ENCODE measurements at regions not wholly inside any gene's neighbourhood (a gene's known extent, or its start where the extent isn't known, plus 50 kb on each side); places are given as distances from the start of the nearest gene placed in this dataset.

DNA sequence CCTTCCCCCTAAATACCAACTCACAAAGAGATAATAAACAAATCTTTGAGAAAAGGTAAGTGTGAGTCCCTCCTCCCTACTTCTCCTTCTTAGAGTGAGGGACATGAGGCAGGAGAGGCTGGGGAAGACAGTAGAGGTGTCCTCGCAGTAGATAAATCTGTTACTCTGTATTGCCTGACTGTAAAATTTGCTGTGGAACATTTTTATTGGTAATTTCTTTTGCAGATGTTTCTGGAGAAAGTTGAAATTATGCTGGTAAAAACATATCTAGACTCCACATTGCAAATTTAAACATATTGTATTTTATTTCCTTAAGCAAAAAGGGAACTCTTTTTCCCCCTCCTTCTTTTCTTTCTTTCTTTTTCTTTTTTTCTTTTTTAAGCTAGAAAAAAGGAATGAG, 58.5 kb downstream of the PLCE1 start:
- ATAC-seq: no peak

DNA sequence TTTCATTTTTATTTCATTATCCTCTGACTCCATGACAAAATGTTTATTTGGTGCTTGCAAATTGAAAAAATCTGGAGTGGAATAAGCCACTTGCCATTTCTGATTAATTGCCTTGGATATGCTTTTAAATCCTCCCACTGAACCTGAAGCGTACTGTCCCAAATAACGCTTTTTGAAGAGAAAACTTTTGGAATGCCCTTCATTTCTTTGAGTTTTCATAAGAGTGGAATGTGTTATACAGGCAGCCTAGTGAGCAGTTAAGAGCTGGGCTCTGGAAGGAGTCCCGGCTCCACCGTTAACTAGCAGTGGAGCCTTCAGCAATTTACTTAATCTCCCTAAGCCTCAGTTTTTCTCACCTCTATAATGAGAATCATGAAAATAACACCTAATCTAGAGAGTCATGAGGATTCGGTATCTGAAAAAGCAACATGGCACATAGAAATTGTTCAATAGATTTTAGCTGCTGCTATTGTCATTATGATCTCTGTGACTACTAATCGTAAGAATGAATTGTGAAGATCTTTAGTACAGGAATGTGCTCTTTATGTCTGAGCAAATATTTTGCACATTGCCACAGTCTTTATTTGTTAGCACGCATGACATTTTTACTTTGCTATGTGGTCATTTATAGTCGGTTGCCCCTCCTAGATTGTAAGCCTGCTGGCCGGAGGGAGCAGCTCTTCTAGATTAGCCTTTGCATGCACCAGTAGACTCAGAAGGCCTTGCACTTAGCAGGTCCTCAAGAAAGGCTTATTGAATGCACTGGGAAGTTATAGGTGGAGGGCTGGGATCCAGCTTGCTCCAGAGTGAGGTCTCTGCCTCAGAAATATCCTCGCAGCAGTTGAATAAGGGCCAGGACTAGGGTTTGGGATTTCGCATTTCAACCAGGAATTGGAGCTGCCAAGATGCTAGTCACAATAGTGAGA, 59.4 kb downstream of the PLCE1 start:
- H3K36me3 ChIP-seq: no peaks in the 10 kb centered on the region
- H3K4me1 ChIP-seq: peaks cover 0 to 22% (median 0%) of the 10 kb centered on the region in 9 donors
- DNase-seq: no peak
- WGBS, 2 donors: 79 to 82% methylated on average over 11 of the region's 11 CpGs
- no peak overlapping the region for H3K4me3 ChIP-seq
- no peaks in the 10 kb centered on the region for H3K27me3 ChIP-seq
- no peak overlapping the region for H3K27ac ChIP-seq
- ATAC-seq: no peak
- no peaks in the 10 kb centered on the region for H3K9me3 ChIP-seq
- TF ChIP-seq, protein P1, sequence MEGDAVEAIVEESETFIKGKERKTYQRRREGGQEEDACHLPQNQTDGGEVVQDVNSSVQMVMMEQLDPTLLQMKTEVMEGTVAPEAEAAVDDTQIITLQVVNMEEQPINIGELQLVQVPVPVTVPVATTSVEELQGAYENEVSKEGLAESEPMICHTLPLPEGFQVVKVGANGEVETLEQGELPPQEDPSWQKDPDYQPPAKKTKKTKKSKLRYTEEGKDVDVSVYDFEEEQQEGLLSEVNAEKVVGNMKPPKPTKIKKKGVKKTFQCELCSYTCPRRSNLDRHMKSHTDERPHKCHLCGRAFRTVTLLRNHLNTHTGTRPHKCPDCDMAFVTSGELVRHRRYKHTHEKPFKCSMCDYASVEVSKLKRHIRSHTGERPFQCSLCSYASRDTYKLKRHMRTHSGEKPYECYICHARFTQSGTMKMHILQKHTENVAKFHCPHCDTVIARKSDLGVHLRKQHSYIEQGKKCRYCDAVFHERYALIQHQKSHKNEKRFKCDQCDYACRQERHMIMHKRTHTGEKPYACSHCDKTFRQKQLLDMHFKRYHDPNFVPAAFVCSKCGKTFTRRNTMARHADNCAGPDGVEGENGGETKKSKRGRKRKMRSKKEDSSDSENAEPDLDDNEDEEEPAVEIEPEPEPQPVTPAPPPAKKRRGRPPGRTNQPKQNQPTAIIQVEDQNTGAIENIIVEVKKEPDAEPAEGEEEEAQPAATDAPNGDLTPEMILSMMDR (IDR thresholded peaks at IDR 0.05): no peak
- intact Hi-C loops (cut with DNase I): no loop called here

More for the DNA sequence above, 58.5 kb downstream of the PLCE1 start:
- peaks cover 0 to 15% (median 0%) of the 10 kb centered on the region in 9 donors for H3K4me1 ChIP-seq
- TF ChIP-seq, protein P1 (IDR thresholded peaks at IDR 0.05): no peak
- 85 to 90% methylated on average over 1 of the region's 1 CpG for WGBS, 2 donors
- intact Hi-C loops (cut with DNase I): no loop called here
- no peaks in the 10 kb centered on the region for H3K27me3 ChIP-seq
- no peak overlapping the region for H3K4me3 ChIP-seq
- DNase-seq: no peak
- no peaks in the 10 kb centered on the region for H3K36me3 ChIP-seq
- H3K27ac ChIP-seq: no peak overlapping the region
- H3K9me3 ChIP-seq: no peaks in the 10 kb centered on the region

- ATAC-seq (no peak), DNase-seq (no peak)
- H3K27me3 ChIP-seq: no peaks in the 10 kb centered on the region
- H3K36me3 ChIP-seq: no peaks in the 10 kb centered on the region
- WGBS, 2 donors: 90% methylated on average over 3 of the region's 3 CpGs
- no peak overlapping the region for H3K4me3 ChIP-seq
- peaks cover 0 to 8% (median 0%) of the 10 kb centered on the region in 9 donors for H3K4me1 ChIP-seq
- intact Hi-C loops (cut with DNase I): no loop called here
- TF ChIP-seq, protein P1 (IDR thresholded peaks at IDR 0.05): no peak
- no peaks in the 10 kb centered on the region for H3K9me3 ChIP-seq
- H3K27ac ChIP-seq: no peak overlapping the region
Measured at GRCh38 chr10:94059178-94059883, 65.6 kb downstream of the PLCE1 start.

- H3K27ac ChIP-seq: no peak overlapping the region
- intact Hi-C loops (cut with DNase I): no loop called here
- TF ChIP-seq, protein P1 (IDR thresholded peaks at IDR 0.05): no peak
- no peaks in the 10 kb centered on the region for H3K9me3 ChIP-seq
- H3K4me1 ChIP-seq: peaks cover 0 to 22% (median 0%) of the 10 kb centered on the region in 9 donors
- no peak overlapping the region for H3K4me3 ChIP-seq
- no peaks in the 10 kb centered on the region for H3K27me3 ChIP-seq
- H3K36me3 ChIP-seq: no peaks in the 10 kb centered on the region
- ATAC-seq (no peak), DNase-seq (no peak)
- WGBS, 2 donors: 91% methylated on average over 2 of the region's 2 CpGs
Measured at GRCh38 chr10:94061026-94061425, 67.3 kb downstream of the PLCE1 start.
